ENCODE measurements at regions not wholly inside any gene's neighbourhood (a gene's known extent, or its start where the extent isn't known, plus 50 kb on each side); places are given as distances from the start of the nearest gene placed in this dataset.
A peak's percentile ranks its signal among the peaks of the same experiment; 100 is the strongest.

GRCh38 chr7:8923164-8923806 lies 489.9 kb downstream of the NXPH1 start:
- no CpG with 5 or more reads among the region's 2 CpGs for WGBS (ENCODE audit: insufficient coverage)
- no peak overlapping the region for H3K4me3 ChIP-seq (ENCODE audit: low read depth, low read length)
- H3K4me1 ChIP-seq (ENCODE audit: control insufficient read depth, insufficient read depth, low read length) = no peaks in the 10 kb centered on the region
- H3K36me3 ChIP-seq (ENCODE audit: control insufficient read depth, insufficient read depth, low read length) = no peaks in the 10 kb centered on the region
- no peaks in the 10 kb centered on the region for H3K27me3 ChIP-seq (ENCODE audit: control insufficient read depth, insufficient read depth, low read length)
- no peak overlapping the region for H3K27ac ChIP-seq (ENCODE audit: low read depth, low read length)
- H3K9me3 ChIP-seq (ENCODE audit: control insufficient read depth, insufficient read depth, low read length) = no peaks in the 10 kb centered on the region
- DNase-seq (ENCODE audit: low read depth in 4 of 6, low spot score in 6 of 6) = no peak

- H3K36me3 ChIP-seq (ENCODE audit: control insufficient read depth, insufficient read depth, low read length) = no peaks in the 10 kb centered on the region
- H3K4me1 ChIP-seq (ENCODE audit: control insufficient read depth, insufficient read depth, low read length) = no peaks in the 10 kb centered on the region
- peaks cover 1% of the 10 kb centered on the region for H3K9me3 ChIP-seq (ENCODE audit: control insufficient read depth, insufficient read depth, low read length)
- H3K27me3 ChIP-seq (ENCODE audit: control insufficient read depth, insufficient read depth, low read length) = no peaks in the 10 kb centered on the region
- no CpG with 5 or more reads among the region's 8 CpGs for WGBS (ENCODE audit: insufficient coverage)
- no peak overlapping the region for H3K27ac ChIP-seq (ENCODE audit: low read depth, low read length)
- no peak for DNase-seq (ENCODE audit: low read depth in 4 of 6, low spot score in 6 of 6)
- no peak overlapping the region for H3K4me3 ChIP-seq (ENCODE audit: low read depth, low read length)
Observed at GRCh38 chr7:8931906-8932646, 498.7 kb downstream of the NXPH1 start.

GRCh38 chr7:8932751-8933150 lies 499.3 kb downstream of the NXPH1 start:
- H3K27ac ChIP-seq (ENCODE audit: low read depth, low read length) = no peak overlapping the region
- DNase-seq (ENCODE audit: low read depth in 4 of 6, low spot score in 6 of 6) = peak in 1 of 6 donors; percentile 9
- no CpG with 5 or more reads among the region's 2 CpGs for WGBS (ENCODE audit: insufficient coverage)
- H3K36me3 ChIP-seq (ENCODE audit: control insufficient read depth, insufficient read depth, low read length) = no peaks in the 10 kb centered on the region
- no peaks in the 10 kb centered on the region for H3K4me1 ChIP-seq (ENCODE audit: control insufficient read depth, insufficient read depth, low read length)
- H3K9me3 ChIP-seq (ENCODE audit: control insufficient read depth, insufficient read depth, low read length) = peaks cover 1% of the 10 kb centered on the region
- H3K27me3 ChIP-seq (ENCODE audit: control insufficient read depth, insufficient read depth, low read length) = no peaks in the 10 kb centered on the region
- no peak overlapping the region for H3K4me3 ChIP-seq (ENCODE audit: low read depth, low read length)

- H3K27ac ChIP-seq (ENCODE audit: low read depth, low read length) = no peak overlapping the region
- H3K36me3 ChIP-seq (ENCODE audit: control insufficient read depth, insufficient read depth, low read length) = no peaks in the 10 kb centered on the region
- H3K9me3 ChIP-seq (ENCODE audit: control insufficient read depth, insufficient read depth, low read length) = no peaks in the 10 kb centered on the region
- no peaks in the 10 kb centered on the region for H3K4me1 ChIP-seq (ENCODE audit: control insufficient read depth, insufficient read depth, low read length)
- no peak overlapping the region for H3K4me3 ChIP-seq (ENCODE audit: low read depth, low read length)
- no peaks in the 10 kb centered on the region for H3K27me3 ChIP-seq (ENCODE audit: control insufficient read depth, insufficient read depth, low read length)
- WGBS (ENCODE audit: insufficient coverage) = 71% methylated on average over 1 of the region's 2 CpGs
- no peak for DNase-seq (ENCODE audit: low read depth in 4 of 6, low spot score in 6 of 6)
Observed at GRCh38 chr7:8937204-8937603, 503.8 kb downstream of the NXPH1 start.

GRCh38 chr7:8938044-8938805 lies 504.8 kb downstream of the NXPH1 start:
- Histone ChIP-seq H3K9me3 (ENCODE audit: control insufficient read depth, insufficient read depth, low read length) (no peaks in the 10 kb centered on the region), H3K4me1 (ENCODE audit: control insufficient read depth, insufficient read depth, low read length) (no peaks in the 10 kb centered on the region), H3K36me3 (ENCODE audit: control insufficient read depth, insufficient read depth, low read length) (no peaks in the 10 kb centered on the region), H3K27ac (ENCODE audit: low read depth, low read length) (no peak overlapping the region), H3K4me3 (ENCODE audit: low read depth, low read length) (no peak overlapping the region), H3K27me3 (ENCODE audit: control insufficient read depth, insufficient read depth, low read length) (no peaks in the 10 kb centered on the region)
- DNase-seq (ENCODE audit: low read depth in 4 of 6, low spot score in 6 of 6) = peak in 1 of 6 donors; percentile 25
- 75% methylated on average over 7 of the region's 9 CpGs for WGBS (ENCODE audit: insufficient coverage)

- Histone ChIP-seq H3K36me3 (ENCODE audit: control insufficient read depth, insufficient read depth, low read length) (no peaks in the 10 kb centered on the region), H3K4me3 (ENCODE audit: low read depth, low read length) (no peak overlapping the region), H3K9me3 (ENCODE audit: control insufficient read depth, insufficient read depth, low read length) (no peaks in the 10 kb centered on the region), H3K27me3 (ENCODE audit: control insufficient read depth, insufficient read depth, low read length) (no peaks in the 10 kb centered on the region), H3K4me1 (ENCODE audit: control insufficient read depth, insufficient read depth, low read length) (no peaks in the 10 kb centered on the region), H3K27ac (ENCODE audit: low read depth, low read length) (no peak overlapping the region)
- 86% methylated on average over 1 of the region's 1 CpG for WGBS (ENCODE audit: insufficient coverage)
- no peak for DNase-seq (ENCODE audit: low read depth in 4 of 6, low spot score in 6 of 6)
Observed at GRCh38 chr7:8939446-8939845, 506.0 kb downstream of the NXPH1 start.

- Histone ChIP-seq H3K27ac (ENCODE audit: low read depth, low read length) (no peak overlapping the region), H3K36me3 (ENCODE audit: control insufficient read depth, insufficient read depth, low read length) (no peaks in the 10 kb centered on the region)
- 100% methylated on average over 1 of the region's 2 CpGs for WGBS (ENCODE audit: insufficient coverage)
Observed at GRCh38 chr7:8963722-8964121, 530.3 kb downstream of the NXPH1 start.

GRCh38 chr7:8965177-8965576 lies 531.8 kb downstream of the NXPH1 start:
- DNase-seq (ENCODE audit: low read depth in 4 of 6, low spot score in 6 of 6) = peak in 1 of 6 donors; percentile 72
- Histone ChIP-seq H3K4me1 (ENCODE audit: control insufficient read depth, insufficient read depth, low read length) (no peaks in the 10 kb centered on the region), H3K4me3 (ENCODE audit: low read depth, low read length) (no peak overlapping the region), H3K27me3 (ENCODE audit: control insufficient read depth, insufficient read depth, low read length) (no peaks in the 10 kb centered on the region), H3K9me3 (ENCODE audit: control insufficient read depth, insufficient read depth, low read length) (no peaks in the 10 kb centered on the region), H3K36me3 (ENCODE audit: control insufficient read depth, insufficient read depth, low read length) (no peaks in the 10 kb centered on the region), H3K27ac (ENCODE audit: low read depth, low read length) (no peak overlapping the region)
- WGBS (ENCODE audit: insufficient coverage) = 60% methylated on average over 1 of the region's 3 CpGs

More at GRCh38 chr7:8963722-8964121, 530.3 kb downstream of the NXPH1 start:
- Histone ChIP-seq H3K4me1 (ENCODE audit: control insufficient read depth, insufficient read depth, low read length) (no peaks in the 10 kb centered on the region), H3K9me3 (ENCODE audit: control insufficient read depth, insufficient read depth, low read length) (no peaks in the 10 kb centered on the region), H3K4me3 (ENCODE audit: low read depth, low read length) (no peak overlapping the region), H3K27me3 (ENCODE audit: control insufficient read depth, insufficient read depth, low read length) (no peaks in the 10 kb centered on the region)
- no peak for DNase-seq (ENCODE audit: low read depth in 4 of 6, low spot score in 6 of 6)

GRCh38 chr7:8973601-8974000 lies 540.2 kb downstream of the NXPH1 start:
- no peak for DNase-seq (ENCODE audit: low read depth in 4 of 6, low spot score in 6 of 6)
- Histone ChIP-seq H3K4me3 (ENCODE audit: low read depth, low read length) (no peak overlapping the region), H3K4me1 (ENCODE audit: control insufficient read depth, insufficient read depth, low read length) (no peaks in the 10 kb centered on the region), H3K9me3 (ENCODE audit: control insufficient read depth, insufficient read depth, low read length) (no peaks in the 10 kb centered on the region), H3K27me3 (ENCODE audit: control insufficient read depth, insufficient read depth, low read length) (no peaks in the 10 kb centered on the region), H3K36me3 (ENCODE audit: control insufficient read depth, insufficient read depth, low read length) (no peaks in the 10 kb centered on the region), H3K27ac (ENCODE audit: low read depth, low read length) (no peak overlapping the region)
- WGBS (ENCODE audit: insufficient coverage) = no CpG with 5 or more reads among the region's 3 CpGs
